Activated naive CD8-positive, alpha-beta T cell treated with anti-CD3 and anti-CD28 coated beads for 36 hours (primary cell): ENCODE measurements at regions not wholly inside any gene's neighbourhood (a gene's known extent, or its start where the extent isn't known, plus 50 kb on each side); places are given as distances from the start of the nearest gene placed in this dataset.

Source experiments
- DNase-seq: peaks from one replicate; pipeline ENCODE4 v3.0.0; 2021
- H3K27ac Mint-ChIP-seq: one replicate; pipeline ENCODE4 v1.8.0; 2022; ENCODE audit warnings: mild to moderate bottlenecking, moderate library complexity, mixed read lengths
- H3K27me3 Mint-ChIP-seq: one replicate; pipeline ENCODE4 v1.8.0; 2022; ENCODE audit warnings: mild to moderate bottlenecking, mixed read lengths
- H3K36me3 Mint-ChIP-seq: one replicate; pipeline ENCODE4 v1.8.0; 2021; ENCODE audit warnings: mild to moderate bottlenecking, mixed read lengths
- H3K4me1 Mint-ChIP-seq: one replicate; pipeline ENCODE4 v1.8.0; 2021; ENCODE audit warnings: mixed read lengths
- H3K4me3 Mint-ChIP-seq: one replicate; pipeline ENCODE4 v1.8.0; 2022; ENCODE audit warnings: mild to moderate bottlenecking, moderate library complexity, mixed read lengths
- H3K9me3 Mint-ChIP-seq: one replicate; pipeline ENCODE4 v1.8.0; 2022; ENCODE audit warnings: mixed read lengths

GRCh38 chr5:54608423-54609085 is 91.0 kb downstream of the SNX18 start:
- Mint-ChIP-seq H3K27me3 (no peaks in the 10 kb centered on the region), H3K9me3 (peaks cover 8% of the 10 kb centered on the region), H3K36me3 (peaks cover 7% of the 10 kb centered on the region), H3K27ac (no peak overlapping the region), H3K4me1 (peaks cover 17% of the 10 kb centered on the region), H3K4me3 (no peak overlapping the region)
- no peak for DNase-seq

GRCh38 chr5:54607006-54607405 is 89.4 kb downstream of the SNX18 start:
- Mint-ChIP-seq H3K4me1 (peaks cover 17% of the 10 kb centered on the region), H3K4me3 (no peak overlapping the region), H3K9me3 (peaks cover 8% of the 10 kb centered on the region), H3K36me3 (peaks cover 7% of the 10 kb centered on the region), H3K27me3 (no peaks in the 10 kb centered on the region), H3K27ac (no peak overlapping the region)
- DNase-seq = no peak

- H3K4me1 Mint-ChIP-seq = no peaks in the 10 kb centered on the region
- no peak overlapping the region for H3K4me3 Mint-ChIP-seq
- H3K36me3 Mint-ChIP-seq = peaks cover 2% of the 10 kb centered on the region
- peaks cover 4% of the 10 kb centered on the region for H3K9me3 Mint-ChIP-seq
- DNase-seq = no peak
- H3K27me3 Mint-ChIP-seq = no peaks in the 10 kb centered on the region
- no peak overlapping the region for H3K27ac Mint-ChIP-seq
These were observed 85.8 kb downstream of the SNX18 start for GRCh38 chr5:54603372-54603771.

GRCh38 chr5:54602475-54602874 is 84.9 kb downstream of the SNX18 start:
- Mint-ChIP-seq H3K4me3 (no peak overlapping the region), H3K27me3 (no peaks in the 10 kb centered on the region), H3K27ac (no peak overlapping the region), H3K4me1 (no peaks in the 10 kb centered on the region), H3K36me3 (peaks cover 8% of the 10 kb centered on the region), H3K9me3 (peaks cover 11% of the 10 kb centered on the region)
- DNase-seq = no peak

GRCh38 chr5:54601411-54602230 is 84.1 kb downstream of the SNX18 start:
- Mint-ChIP-seq H3K9me3 (peaks cover 18% of the 10 kb centered on the region), H3K4me1 (no peaks in the 10 kb centered on the region), H3K27me3 (no peaks in the 10 kb centered on the region), H3K4me3 (no peak overlapping the region), H3K27ac (no peak overlapping the region), H3K36me3 (peaks cover 14% of the 10 kb centered on the region)
- DNase-seq = no peak
